SU-DHL-6 (cell line): ENCODE measurements at regions not wholly inside any gene's neighbourhood (a gene's known extent, or its start where the extent isn't known, plus 50 kb on each side); places are given as distances from the start of the nearest gene placed in this dataset.

Experiments used
- H2AFZ ChIP-seq: fragments of 200-600 bp; sonication (generic); 2 replicates; pipeline ENCODE4 v1.6.1; 2014; ENCODE audit warnings: low read depth, mild to moderate bottlenecking, moderate library complexity, mixed read lengths, antibody characterized with exemption, low read length; ENCODE audit not compliant: severe bottlenecking
- H3F3A ChIP-seq: fragments of 200-600 bp; shearing (Covaris generic); 2 replicates; pipeline ENCODE4 v1.6.0; 2016; ENCODE audit warnings: antibody characterized with exemption, mild to moderate bottlenecking; ENCODE audit not compliant: insufficient read depth
- H3K27ac ChIP-seq: fragments of 200-600 bp; sonication (generic); 2 replicates; pipeline ENCODE4 v1.5.1; 2016; ENCODE audit warnings: low read depth, mild to moderate bottlenecking, low read length, moderate library complexity, mixed read lengths
- H3K27me3 ChIP-seq: fragments of 200-600 bp; sonication (generic), shearing (Covaris generic); 2 replicates; pipeline ENCODE4 v1.6.0; 2014; ENCODE audit warnings: mild to moderate bottlenecking, low read length
- H3K36me3 ChIP-seq: fragments of 200-600 bp; sonication (generic); 2 replicates; pipeline ENCODE4 v1.6.1; 2014; ENCODE audit warnings: mild to moderate bottlenecking, low read length, mixed read lengths
- H3K4me2 ChIP-seq: fragments of 300-600, 200-600 bp; shearing (Covaris generic), sonication (generic); 2 replicates; pipeline ENCODE4 v1.6.0; 2014; ENCODE audit warnings: low read length, low read depth, mild to moderate bottlenecking; ENCODE audit not compliant: poor library complexity, severe bottlenecking
- H3K4me3 ChIP-seq: fragments of 200-600 bp; sonication (generic); 2 replicates; pipeline ENCODE4 v1.5.1; 2014; ENCODE audit warnings: antibody characterized with exemption, low read length, mild to moderate bottlenecking, mixed read lengths; ENCODE audit not compliant: insufficient read depth, poor library complexity, severe bottlenecking
- H3K79me2 ChIP-seq: fragments of 200-600 bp; sonication (generic); 2 replicates; pipeline ENCODE4 v1.6.1; 2014; ENCODE audit warnings: mild to moderate bottlenecking, low read length, moderate library complexity; ENCODE audit not compliant: insufficient read depth
- H3K9ac ChIP-seq: fragments of 200-600 bp; sonication (generic); 2 replicates; pipeline ENCODE4 v1.7.0; 2014; ENCODE audit warnings: mild to moderate bottlenecking, low read length
- H3K9me2 ChIP-seq: fragments of 200-600 bp; sonication (generic); replicated peaks from 2 replicates; pipeline ENCODE4 v1.6.1; 2014; ENCODE audit warnings: low read length; ENCODE audit not compliant: insufficient read depth
- H3K9me3 ChIP-seq: fragments of 200-600 bp; sonication (generic); 2 replicates; pipeline ENCODE4 v1.6.1; 2014; ENCODE audit warnings: low read length, mixed read lengths; ENCODE audit not compliant: insufficient read depth
- H4K20me1 ChIP-seq: fragments of 200-600 bp; sonication (generic); 2 replicates; pipeline ENCODE4 v1.6.1; 2014; ENCODE audit warnings: low read depth, mild to moderate bottlenecking, antibody characterized with exemption, low read length, moderate library complexity, mixed read lengths
- CTCF ChIP-seq: fragments of 200-600 bp; sonication (generic); IDR thresholded peaks from one replicate; pipeline ENCODE4 v1.5.1; 2017; ENCODE audit warnings: antibody characterized with exemption, mild to moderate bottlenecking, low read length, moderate library complexity; ENCODE audit not compliant: insufficient read depth, poor library complexity, severe bottlenecking
- EZH2phosphoT487 ChIP-seq: fragments of 200-600 bp; sonication (generic), shearing (Covaris generic); conservative IDR thresholded peaks from 2 replicates; pipeline ENCODE4 v1.6.1; 2018; ENCODE audit warnings: mild to moderate bottlenecking, antibody characterized with exemption, low read length, moderate library complexity, mixed read lengths

DNA sequence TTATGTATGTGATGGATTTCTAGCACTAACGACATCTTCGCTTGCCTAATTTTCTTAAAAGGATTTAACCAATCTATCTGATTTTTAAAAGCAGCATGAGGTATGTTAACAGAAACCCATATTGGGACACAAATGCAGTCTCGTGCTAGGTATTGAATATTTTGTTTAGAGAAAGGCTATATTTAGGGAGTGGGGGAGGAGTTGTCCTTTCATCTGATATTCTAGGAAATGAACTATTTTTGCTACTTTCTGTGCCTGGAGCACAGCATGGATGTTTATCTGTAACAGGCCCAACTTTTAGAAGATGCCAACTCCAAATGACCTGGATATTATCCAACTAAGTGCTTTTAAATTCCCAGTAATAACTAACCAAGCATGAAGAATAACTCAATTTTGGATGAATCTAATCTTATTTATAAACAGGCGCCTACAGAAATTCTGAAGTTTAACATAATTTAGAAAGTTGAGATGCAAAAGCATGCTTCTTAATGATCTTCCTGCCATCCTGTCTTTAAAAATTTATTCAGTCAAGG lies 317.1 kb upstream of the CHD6 start:
- 0 out of 2 replicates have a peak, but pooled peaks cover 3% of the 10 kb centered on the region for H3K27me3 ChIP-seq
- H4K20me1 ChIP-seq, result no peaks in the 10 kb centered on the region
- no peaks in the 10 kb centered on the region for H3K79me2 ChIP-seq
- no peaks in the 10 kb centered on the region for H3K9me2 ChIP-seq
- H3K36me3 ChIP-seq, result no peaks in the 10 kb centered on the region
- no peak overlapping the region for H3K4me2 ChIP-seq
- no peak overlapping the region for H2AFZ ChIP-seq
- H3K27ac ChIP-seq, result no peak overlapping the region
- TF ChIP-seq EZH2phosphoT487, result no peak
- H3K9ac ChIP-seq, result no peak overlapping the region
- no peak overlapping the region for H3K4me3 ChIP-seq
- H3F3A ChIP-seq, result no peaks in the 10 kb centered on the region
- H3K9me3 ChIP-seq, result no peaks in the 10 kb centered on the region

GRCh38 chr20:41932431-41932830 lies 314.3 kb upstream of the CHD6 start:
- TF ChIP-seq CTCF (no peak), EZH2phosphoT487 (no peak)
- Histone ChIP-seq H3K4me2 (no peak overlapping the region), H3K9me3 (no peaks in the 10 kb centered on the region), H3K9me2 (no peaks in the 10 kb centered on the region), H3F3A (no peaks in the 10 kb centered on the region), H3K36me3 (no peaks in the 10 kb centered on the region), H3K4me3 (no peak overlapping the region), H3K27me3 (0 out of 2 replicates have a peak, but pooled peaks cover 3% of the 10 kb centered on the region), H3K27ac (no peak overlapping the region), H3K79me2 (no peaks in the 10 kb centered on the region), H4K20me1 (no peaks in the 10 kb centered on the region), H3K9ac (no peak overlapping the region), H2AFZ (no peak overlapping the region)

DNA sequence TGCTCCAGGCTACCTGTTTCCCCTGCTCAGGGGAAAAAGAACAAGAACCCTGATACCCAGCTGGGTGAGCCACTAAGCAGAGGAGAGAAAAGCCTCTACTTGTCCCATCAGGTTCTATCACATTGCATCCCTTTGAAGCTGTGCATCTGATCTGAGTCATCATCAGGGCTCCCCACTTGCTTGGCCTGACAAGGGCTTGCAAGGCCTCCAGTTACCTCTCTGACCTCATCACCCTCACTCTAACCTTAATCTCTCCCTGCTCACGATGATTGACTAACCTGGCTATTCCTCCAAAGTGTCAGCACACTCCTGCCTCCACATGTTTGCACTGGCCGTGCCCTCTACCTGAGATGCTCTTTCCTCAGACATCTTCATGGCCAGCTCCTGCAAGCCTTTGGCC lies 309.5 kb upstream of the CHD6 start:
- TF ChIP-seq EZH2phosphoT487 (no peak), CTCF (no peak)
- Histone ChIP-seq H3F3A (no peaks in the 10 kb centered on the region), H3K9me3 (no peaks in the 10 kb centered on the region), H3K4me3 (no peak overlapping the region), H4K20me1 (no peaks in the 10 kb centered on the region), H3K4me2 (no peak overlapping the region), H3K9ac (no peak overlapping the region), H3K79me2 (no peaks in the 10 kb centered on the region), H3K36me3 (no peaks in the 10 kb centered on the region), H3K9me2 (no peaks in the 10 kb centered on the region), H3K27ac (no peak overlapping the region), H2AFZ (no peak overlapping the region), H3K27me3 (no peaks in the 10 kb centered on the region)

DNA sequence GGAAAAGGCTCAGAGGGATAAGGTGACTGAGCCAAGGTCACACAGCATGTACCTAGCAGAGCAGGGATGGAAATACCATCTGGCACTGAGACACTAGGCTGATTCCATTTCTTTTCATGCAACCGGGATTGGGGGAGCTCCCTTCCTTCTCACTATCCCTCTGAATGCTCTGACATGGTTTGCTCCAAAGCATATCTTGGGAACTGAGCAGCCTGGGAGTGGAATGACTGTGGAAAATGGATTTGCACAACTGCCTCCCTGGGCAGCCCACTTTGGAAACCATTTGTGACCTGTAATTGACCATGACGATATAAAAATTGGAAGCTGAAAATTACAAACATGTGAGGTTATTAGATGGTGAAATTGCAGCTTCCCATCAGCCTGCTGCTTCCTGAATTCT lies 309.0 kb upstream of the CHD6 start:
- Histone ChIP-seq H3K79me2 (no peaks in the 10 kb centered on the region), H2AFZ (no peak overlapping the region), H3K9me3 (no peaks in the 10 kb centered on the region), H3K27ac (no peak overlapping the region), H3F3A (no peaks in the 10 kb centered on the region), H3K27me3 (no peaks in the 10 kb centered on the region), H3K9me2 (no peaks in the 10 kb centered on the region), H4K20me1 (no peaks in the 10 kb centered on the region), H3K9ac (no peak overlapping the region), H3K4me2 (no peak overlapping the region), H3K4me3 (no peak overlapping the region), H3K36me3 (no peaks in the 10 kb centered on the region)
- TF ChIP-seq EZH2phosphoT487 (no peak), CTCF (no peak)
